ENCODE measurements at regions not wholly inside any gene's neighbourhood (a gene's known extent, or its start where the extent isn't known, plus 50 kb on each side); places are given as distances from the start of the nearest gene placed in this dataset.

GRCh38 chr2:8514274-8514662 lies 167.6 kb upstream of the ID2 start:
- TF ChIP-seq EZH2 (IDR thresholded peaks at IDR 0.05; ENCODE audit: borderline replicate concordance, low read depth, low read length, poor library complexity, severe bottlenecking) (no peak), CTCF (conservative IDR thresholded peaks at IDR 0.05; ENCODE audit: low read depth, low read length) (no peak)
